ENCODE measurements at regions not wholly inside any gene's neighbourhood (a gene's known extent, or its start where the extent isn't known, plus 50 kb on each side); places are given as distances from the start of the nearest gene placed in this dataset.
A peak's percentile ranks its signal among the peaks of the same experiment; 100 is the strongest.

- DNase-seq = no peak
These were observed 247.5 kb downstream of the MBNL1 start for GRCh38 chr3:152516216-152516615.

- DNase-seq = no peak
These were observed 248.8 kb downstream of the MBNL1 start for GRCh38 chr3:152517502-152517901.

GRCh38 chr3:152518346-152518745, 249.6 kb downstream of the MBNL1 start:
- no peak for DNase-seq

- no peak for DNase-seq
These were observed 250.6 kb downstream of the MBNL1 start for GRCh38 chr3:152519376-152519775.

- DNase-seq = no peak
These were observed 253.3 kb downstream of the MBNL1 start for GRCh38 chr3:152522036-152522435.

GRCh38 chr3:152524198-152525140, 255.7 kb downstream of the MBNL1 start:
- DNase-seq = peak in 9 of 58 donors; percentile 2 to 50 (median 10)

GRCh38 chr3:152531717-152532116, 263.0 kb downstream of the MBNL1 start:
- DNase-seq = no peak

- no peak for DNase-seq
These were observed 269.8 kb downstream of the MBNL1 start for GRCh38 chr3:152538518-152538917.

GRCh38 chr3:152539191-152539764, 270.5 kb downstream of the MBNL1 start:
- no peak for DNase-seq

GRCh38 chr3:152540120-152540519, 271.4 kb downstream of the MBNL1 start:
- DNase-seq = no peak

GRCh38 chr3:152547153-152547552, 278.4 kb downstream of the MBNL1 start:
- DNase-seq = no peak

- no peak for DNase-seq
These were observed 280.5 kb downstream of the MBNL1 start for GRCh38 chr3:152549263-152549662.

GRCh38 chr3:152550284-152550683, 281.6 kb downstream of the MBNL1 start:
- DNase-seq = no peak

- no peak for DNase-seq
These were observed 280.0 kb upstream of the P2RY1 start for GRCh38 chr3:152554980-152555379.

- no peak for DNase-seq
These were observed 279.2 kb upstream of the P2RY1 start for GRCh38 chr3:152555666-152556291.

GRCh38 chr3:152556731-152557254, 278.1 kb upstream of the P2RY1 start:
- DNase-seq = no peak

GRCh38 chr3:152557302-152557999, 277.5 kb upstream of the P2RY1 start:
- DNase-seq = no peak

GRCh38 chr3:152558386-152558785, 276.5 kb upstream of the P2RY1 start:
- DNase-seq = no peak

- no peak for DNase-seq
These were observed 275.7 kb upstream of the P2RY1 start for GRCh38 chr3:152559246-152559645.

GRCh38 chr3:152564459-152564858, 270.5 kb upstream of the P2RY1 start:
- DNase-seq = no peak

- peak in 34 of 58 donors; percentile 0 to 63 (median 20) for DNase-seq
These were observed 260.4 kb upstream of the P2RY1 start for GRCh38 chr3:152574461-152575079.
